WTC11 (cell line): ENCODE measurements at regions not wholly inside any gene's neighbourhood (a gene's known extent, or its start where the extent isn't known, plus 50 kb on each side); places are given as distances from the start of the nearest gene placed in this dataset.

Experiments used
- AFF4 ChIP-seq: sonication (generic); formaldehyde crosslinking; IDR thresholded peaks from 2 replicates; pipeline ENCODE4 v1.8.1; 2023; ENCODE audit warnings: mild to moderate bottlenecking, missing genetic modification reagents, borderline replicate concordance
- ATF3 ChIP-seq: sonication (generic); formaldehyde crosslinking; conservative IDR thresholded peaks from 2 replicates; pipeline ENCODE4 v1.8.1; 2022; ENCODE audit warnings: mild to moderate bottlenecking, missing genetic modification reagents
- CTCF ChIP-seq: fragments of 200-600 bp; IDR thresholded peaks from 2 replicates; pipeline ENCODE4 v1.8.0; 2022; ENCODE audit warnings: antibody characterized with exemption
- MAX ChIP-seq: sonication (generic); formaldehyde crosslinking; IDR thresholded peaks from 2 replicates; pipeline ENCODE4 v1.8.0; 2022; ENCODE audit warnings: mild to moderate bottlenecking, missing genetic modification reagents
- USF2 ChIP-seq: sonication (generic); formaldehyde crosslinking; IDR thresholded peaks from 2 replicates; pipeline ENCODE4 v1.8.1; 2023; ENCODE audit warnings: mild to moderate bottlenecking, missing genetic modification reagents, moderate library complexity

GRCh38 chr6:79138146-79138545 lies 60.1 kb upstream of the PHIP start:
- TF ChIP-seq CTCF: no peak
- TF ChIP-seq ATF3 (CRISPR knock-in tag): no peak
- TF ChIP-seq AFF4 (CRISPR knock-in tag): no peak
- no peak for TF ChIP-seq USF2
- no peak for TF ChIP-seq MAX (CRISPR knock-in tag)
